Fibroblast of the aortic adventitia (primary cell): ENCODE measurements at regions not wholly inside any gene's neighbourhood (a gene's known extent, or its start where the extent isn't known, plus 50 kb on each side); places are given as distances from the start of the nearest gene placed in this dataset.

Experiments
- DNase-seq: peaks from one replicate; pipeline ENCODE4 v3.0.0-alpha.2; 2010; ENCODE audit warnings: low read depth
- H3K4me3 ChIP-seq: 2 replicates; pipeline ENCODE4 v1.5.1; 2011; ENCODE audit warnings: low read depth, mild to moderate bottlenecking, control low read depth, low read length, moderate library complexity
- CTCF ChIP-seq: IDR thresholded peaks from 2 replicates; pipeline ENCODE4 v1.5.1; 2011; ENCODE audit warnings: mild to moderate bottlenecking, low read length, control low read depth, inconsistent platforms; ENCODE audit not compliant: insufficient read depth

- no peak overlapping the region for H3K4me3 ChIP-seq
- TF ChIP-seq CTCF: no peak
- no peak for DNase-seq
Observed at GRCh38 chr4:126715681-126716080, 917.1 kb upstream of the INTU start.

GRCh38 chr4:126718136-126718535 is 914.6 kb upstream of the INTU start:
- TF ChIP-seq CTCF: no peak
- peak; percentile 18 for DNase-seq
- no peak overlapping the region for H3K4me3 ChIP-seq

- DNase-seq: no peak
- no peak overlapping the region for H3K4me3 ChIP-seq
- TF ChIP-seq CTCF: no peak
Observed at GRCh38 chr4:126719852-126720251, 912.9 kb upstream of the INTU start.

- no peak overlapping the region for H3K4me3 ChIP-seq
- no peak for TF ChIP-seq CTCF
- no peak for DNase-seq
Observed at GRCh38 chr4:126725906-126726305, 906.9 kb upstream of the INTU start.

GRCh38 chr4:126727461-126727860 is 905.3 kb upstream of the INTU start:
- no peak overlapping the region for H3K4me3 ChIP-seq
- peak; percentile 27 for DNase-seq
- TF ChIP-seq CTCF: no peak

GRCh38 chr4:126731062-126731461 is 901.7 kb upstream of the INTU start:
- no peak for DNase-seq
- TF ChIP-seq CTCF: no peak
- H3K4me3 ChIP-seq: no peak overlapping the region

- H3K4me3 ChIP-seq: no peak overlapping the region
- no peak for TF ChIP-seq CTCF
- no peak for DNase-seq
Observed at GRCh38 chr4:126733301-126733700, 899.5 kb upstream of the INTU start.
